H1 (cell line): ENCODE measurements at regions not wholly inside any gene's neighbourhood (a gene's known extent, or its start where the extent isn't known, plus 50 kb on each side); places are given as distances from the start of the nearest gene placed in this dataset.

ENCODE experiments used
- CTCF ChIA-PET: fragments of 300-600 bp; sonication (Branson Sonifier 250); formaldehyde crosslinking; loops from one replicate; lab custom pipeline; 2021; ENCODE audit not compliant: partially characterized antibody; lab: Charles Lee
- POLR2A ChIA-PET: fragments of 300-600 bp; sonication (Branson Sonifier 250); formaldehyde crosslinking; loops from one replicate; lab custom pipeline; 2021; ENCODE audit warnings: inconsistent platforms; ENCODE audit not compliant: partially characterized antibody; lab: Charles Lee
- DNase-seq, 2 experiments: peaks; one replicate each; pipeline versions ENCODE4 v3.0.0 to v3.0.0-alpha.2; 2010 to 2022; ENCODE audit warnings: low spot score in 2 of 2, low read depth in 1 of 2, mixed read lengths in 1 of 2
- FAIRE-seq: peaks from 2 replicates; lab custom pipeline; 2011; peaks lifted over from hg19 to GRCh38; lab: Jason Lieb, UNC
- H2AFZ ChIP-seq: 2 replicates; pipeline ENCODE4 v1.8.1; 2012; ENCODE audit warnings: low read length, inconsistent platforms
- H2AK5ac ChIP-seq: 2 replicates; pipeline ENCODE4 v1.6.1; 2013; ENCODE audit warnings: low read depth, low read length
- H2BK120ac ChIP-seq: replicated peaks from 2 replicates; pipeline ENCODE3; 2013; ENCODE audit warnings: low read depth, low read length, inconsistent platforms
- H2BK12ac ChIP-seq: 2 replicates; pipeline ENCODE4 v1.6.1; 2013; ENCODE audit warnings: low read depth, low read length
- H2BK15ac ChIP-seq: 2 replicates; pipeline ENCODE4 v1.6.1; 2013; ENCODE audit warnings: low read length
- H2BK20ac ChIP-seq: 2 replicates; pipeline ENCODE4 v1.6.1; 2013; ENCODE audit warnings: low read length
- H2BK5ac ChIP-seq: 2 replicates; pipeline ENCODE4 v1.6.1; 2013; ENCODE audit warnings: low read depth, low read length
- H3K14ac ChIP-seq: 2 replicates; pipeline ENCODE4 v1.6.1; 2013; ENCODE audit warnings: inconsistent platforms; ENCODE audit not compliant: insufficient read length
- H3K18ac ChIP-seq: 2 replicates; pipeline ENCODE4 v1.6.1; 2013; ENCODE audit warnings: low read length; ENCODE audit errors: extremely low read depth
- H3K23ac ChIP-seq: 2 replicates; pipeline ENCODE4 v1.6.1; 2013; ENCODE audit warnings: inconsistent platforms; ENCODE audit not compliant: insufficient read length
- H3K23me2 ChIP-seq: 2 replicates; pipeline ENCODE4 v1.6.1; 2013; ENCODE audit warnings: low read depth, low read length
- H3K27ac ChIP-seq: 2 replicates; pipeline ENCODE4 v1.6.1; 2011; ENCODE audit warnings: low read depth, low read length, inconsistent platforms
- H3K27me3 ChIP-seq, 4 experiments: replicated peaks in 1 of 4; 1 replicate in 1 of 4; 2 replicates in 3 of 4; pipeline versions ENCODE4 v1.6.1 to v1.8.1; 2011 to 2013; ENCODE audit warnings: low read length in 3 of 4, mild to moderate bottlenecking in 3 of 4, inconsistent platforms in 2 of 4, mixed read lengths in 2 of 4, moderate library complexity in 1 of 4; ENCODE audit not compliant: control insufficient read depth in 3 of 4, insufficient read depth in 3 of 4; ENCODE audit errors: extremely low read depth in 1 of 4
- H3K36me3 ChIP-seq, 4 experiments: 2 replicates each; pipeline versions ENCODE4 v1.6.1 to v1.8.1; 2011 to 2013; ENCODE audit warnings: mild to moderate bottlenecking in 4 of 4, low read length in 3 of 4, moderate library complexity in 2 of 4, control low read depth in 1 of 4, inconsistent platforms in 1 of 4; ENCODE audit not compliant: insufficient read depth in 4 of 4, control insufficient read depth in 2 of 4
- H3K4ac ChIP-seq: replicated peaks from 2 replicates; pipeline ENCODE3; 2013; ENCODE audit warnings: low read length, low read depth, mixed read lengths, inconsistent platforms; ENCODE audit not compliant: insufficient read length
- H3K4me1 ChIP-seq, 4 experiments: replicated peaks in 1 of 4; 1 replicate in 1 of 4; 2 replicates in 3 of 4; pipeline versions ENCODE4 v1.6.1 to v1.8.1; 2011 to 2013; ENCODE audit warnings: low read length in 3 of 4, inconsistent platforms in 2 of 4, mixed read lengths in 1 of 4; ENCODE audit not compliant: insufficient read depth in 4 of 4, control insufficient read depth in 3 of 4
- H3K4me2 ChIP-seq, 2 experiments: 2 replicates each; pipeline versions ENCODE4 v1.6.1 to v1.8.1; 2011 to 2013; ENCODE audit warnings: low read depth in 2 of 2, low read length in 2 of 2, control low read depth in 1 of 2, inconsistent platforms in 1 of 2, mild to moderate bottlenecking in 1 of 2; ENCODE audit not compliant: insufficient read depth in 1 of 2
- H3K4me3 ChIP-seq, 4 experiments: fragments of 200-600, 300-600 bp in 1 of 4; sonication (generic), shearing (Covaris generic), sonication (Bioruptor Twin) in 1 of 4; 2 replicates each; pipeline versions ENCODE4 v1.5.1 to v1.8.1; 2011 to 2016; ENCODE audit warnings: low read length in 4 of 4, low read depth in 3 of 4, control low read depth in 2 of 4, inconsistent platforms in 2 of 4, mild to moderate bottlenecking in 2 of 4, mixed read lengths in 1 of 4, moderate library complexity in 1 of 4; ENCODE audit not compliant: insufficient read depth in 2 of 4; ENCODE audit errors: extremely low read depth in 1 of 4
- H3K56ac ChIP-seq: replicated peaks from 2 replicates; pipeline ENCODE3; 2013; ENCODE audit warnings: low read depth, mild to moderate bottlenecking, mixed read lengths, low read length, inconsistent platforms; ENCODE audit not compliant: insufficient read length
- H3K79me1 ChIP-seq: 2 replicates; pipeline ENCODE4 v1.6.1; 2013; ENCODE audit warnings: low read depth, low read length, control low read depth
- H3K79me2 ChIP-seq, 2 experiments: 2 replicates each; pipeline versions ENCODE4 v1.6.1 to v1.8.1; 2012 to 2013; ENCODE audit warnings: low read length in 2 of 2, mild to moderate bottlenecking in 2 of 2, inconsistent platforms in 1 of 2; ENCODE audit not compliant: insufficient read depth in 2 of 2, control insufficient read depth in 1 of 2
- H3K9ac ChIP-seq, 4 experiments: replicated peaks in 1 of 4; 1 replicate in 1 of 4; 2 replicates in 3 of 4; pipeline versions ENCODE4 v1.6.1 to v1.8.1; 2011 to 2013; ENCODE audit warnings: low read depth in 3 of 4, low read length in 3 of 4, control low read depth in 2 of 4, mild to moderate bottlenecking in 2 of 4, moderate library complexity in 2 of 4, inconsistent platforms in 1 of 4; ENCODE audit errors: extremely low read depth in 1 of 4
- H3K9me3 ChIP-seq, 2 experiments: 2 replicates each; pipeline versions ENCODE4 v1.6.1 to v1.8.1; 2012 to 2013; ENCODE audit warnings: mild to moderate bottlenecking in 2 of 2, moderate library complexity in 2 of 2, control low read depth in 1 of 2, inconsistent platforms in 1 of 2, low read depth in 1 of 2, low read length in 1 of 2, mixed read lengths in 1 of 2; ENCODE audit not compliant: insufficient read depth in 2 of 2
- H4K20me1 ChIP-seq, 2 experiments: replicated peaks in 1 of 2; 2 replicates each; pipeline versions ENCODE3 to v1.8.1; 2011 to 2013; ENCODE audit warnings: inconsistent platforms in 2 of 2, low read length in 2 of 2, mild to moderate bottlenecking in 1 of 2; ENCODE audit not compliant: insufficient read depth in 2 of 2, control insufficient read depth in 1 of 2
- H4K5ac ChIP-seq: 2 replicates; pipeline ENCODE4 v1.6.1; 2013; ENCODE audit warnings: low read length, low read depth, mixed read lengths, inconsistent platforms; ENCODE audit not compliant: insufficient read length
- H4K8ac ChIP-seq: 2 replicates; pipeline ENCODE4 v1.8.0; 2013; ENCODE audit warnings: mild to moderate bottlenecking, moderate library complexity, low read length, inconsistent platforms; ENCODE audit not compliant: insufficient read depth; ENCODE audit errors: extremely low read depth
- H4K91ac ChIP-seq: replicated peaks from 2 replicates; pipeline ENCODE3; 2013; ENCODE audit warnings: low read length, mixed read lengths, inconsistent platforms; ENCODE audit not compliant: insufficient read length
- BRCA1 ChIP-seq: IDR thresholded peaks from 2 replicates; pipeline ENCODE4 v1.6.1; 2012; ENCODE audit warnings: low read depth, low read length, improper control_type of control experiment
- CHD1 ChIP-seq: IDR thresholded peaks from 2 replicates; pipeline ENCODE4 v1.6.1; 2012; ENCODE audit warnings: low read depth, low read length, improper control_type of control experiment
- GABPA ChIP-seq: IDR thresholded peaks from 2 replicates; pipeline ENCODE4 v1.6.1; 2011; ENCODE audit warnings: mild to moderate bottlenecking, low read length, moderate library complexity, borderline replicate concordance; ENCODE audit not compliant: insufficient read depth
- GTF2F1 ChIP-seq: IDR thresholded peaks from 2 replicates; pipeline ENCODE4 v1.6.1; 2012; ENCODE audit warnings: low read depth, low read length, improper control_type of control experiment, borderline replicate concordance
- HDAC2 ChIP-seq, 2 experiments: fragments of 300-600 bp in 1 of 2; sonication (generic) in 1 of 2; IDR thresholded peaks; 2 replicates each; pipeline ENCODE4 v1.6.1; 2011 to 2012; ENCODE audit warnings: low read depth in 2 of 2, low read length in 2 of 2, mild to moderate bottlenecking in 2 of 2, moderate library complexity in 2 of 2, borderline replicate concordance in 1 of 2, inconsistent platforms in 1 of 2
- JUN ChIP-seq: IDR thresholded peaks from 2 replicates; pipeline ENCODE4 v1.6.1; 2011; ENCODE audit warnings: low read depth, mild to moderate bottlenecking, improper control_type of control experiment, low read length
- KDM1A ChIP-seq: fragments of 200-600, 300-600 bp; sonication (generic); IDR thresholded peaks from 2 replicates; pipeline ENCODE4 v1.7.1; 2016; ENCODE audit warnings: mild to moderate bottlenecking, low read length, borderline replicate concordance
- RBBP5 ChIP-seq: IDR thresholded peaks from 2 replicates; pipeline ENCODE4 v1.7.1; 2012; ENCODE audit warnings: low read depth, mild to moderate bottlenecking, inconsistent platforms, low read length, moderate library complexity, borderline replicate concordance
- RFX5 ChIP-seq: IDR thresholded peaks from 2 replicates; pipeline ENCODE4 v1.6.1; 2011; ENCODE audit warnings: low read depth, low read length, improper control_type of control experiment, borderline replicate concordance
- RNF2 ChIP-seq: fragments of 200-900, 300-1000 bp; sonication (generic); IDR thresholded peaks from 2 replicates; pipeline ENCODE4 v1.7.1; 2016; ENCODE audit warnings: borderline replicate concordance, low read depth, mild to moderate bottlenecking, antibody characterized with exemption, low read length; ENCODE audit not compliant: poor library complexity, severe bottlenecking; ENCODE audit errors: missing control alignments
- RXRA ChIP-seq: IDR thresholded peaks from 2 replicates; pipeline ENCODE4 v1.6.1; 2011; ENCODE audit warnings: low read depth, mild to moderate bottlenecking, low read length, moderate library complexity; ENCODE audit not compliant: insufficient read depth
- SIX5 ChIP-seq: IDR thresholded peaks from 2 replicates; pipeline ENCODE4 v1.6.1; 2011; ENCODE audit warnings: mild to moderate bottlenecking, low read depth, low read length
- WGBS, 2 experiments: shearing (Covaris generic) in 1 of 2; methylation state at CpG; one replicate each; pipeline versions ENCODE4 v1.1.6 to v1.1.7; 2013 to 2015; ENCODE audit warnings: low lambda C conversion rate in 2 of 2, mixed read lengths in 2 of 2, inconsistent platforms in 1 of 2, low coverage in 1 of 2, missing lambda C conversion rate in 1 of 2; ENCODE audit not compliant: insufficient replicate concordance in 2 of 2, insufficient coverage in 1 of 2, insufficient read length in 1 of 2; ENCODE audit errors: extremely low coverage in 1 of 2, missing lambda C conversion rate in 1 of 2; 5-methylcytosine and 5-hydroxymethylcytosine counted together
- TF ChIP-seq, protein P1 (sequence below): IDR thresholded peaks from 2 replicates; pipeline ENCODE4 v1.6.1; 2012; ENCODE audit warnings: inconsistent platforms
- TF ChIP-seq, protein P2 (sequence below): IDR thresholded peaks from 2 replicates; pipeline ENCODE4 v1.6.1; 2011; ENCODE audit warnings: low read depth, mild to moderate bottlenecking, low read length; ENCODE audit not compliant: insufficient read depth

DNA sequence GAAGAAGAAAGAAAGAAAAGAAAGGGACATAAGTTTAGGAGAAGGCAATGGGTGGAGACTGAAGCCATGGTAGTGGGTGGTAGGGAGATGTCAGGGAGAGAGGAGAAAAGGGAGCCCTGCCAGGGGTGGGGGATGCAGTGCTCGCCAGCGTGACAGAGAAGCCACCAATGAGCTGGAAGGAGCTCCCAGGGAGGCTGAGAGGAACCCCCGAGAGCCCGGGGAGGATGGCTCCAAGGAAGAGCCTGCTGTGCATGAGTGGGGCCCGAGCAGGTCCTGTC is 141.2 kb upstream of the SHH start:
- Histone ChIP-seq H3K4ac (no peak overlapping the region), H3K18ac (no peak overlapping the region), H2BK5ac (no peak overlapping the region), H3K56ac (no peak overlapping the region), H2AFZ (no peak overlapping the region), H3K14ac (no peak overlapping the region), H2BK15ac (no peak overlapping the region), H3K36me3 (no peaks in the 10 kb centered on the region), H4K91ac (no peak overlapping the region), H4K5ac (no peak overlapping the region), H3K9me3 (peaks cover 0 to 3% of the 10 kb centered on the region in 2 experiments; a peak in 1 of 4 replicates), H3K4me3 (no peak overlapping the region), H3K4me1 (no peaks in the 10 kb centered on the region), H3K79me1 (no peaks in the 10 kb centered on the region), H4K8ac (no peak overlapping the region), H4K20me1 (no peaks in the 10 kb centered on the region), H3K23ac (no peak overlapping the region), H3K27me3 (no peaks in the 10 kb centered on the region), H2BK20ac (no peak overlapping the region), H3K79me2 (no peaks in the 10 kb centered on the region), H3K9ac (no peak overlapping the region), H3K27ac (no peak overlapping the region), H3K4me2 (no peak overlapping the region), H3K23me2 (no peaks in the 10 kb centered on the region), H2BK12ac (no peak overlapping the region), H2AK5ac (no peak overlapping the region), H2BK120ac (no peak overlapping the region)
- ChIA-PET POLR2A (interaction anchor here (0.7 kb wide), 1 partner anchor 351 kb away, joined by 3 read pairs; no protein-coding TSS in a partner anchor), CTCF (interaction anchor here (0.6 to 0.9 kb wide), 2 partner anchors 9 to 46 kb away, joined by 3 read pairs; no protein-coding TSS in a partner anchor)
- no peak for FAIRE-seq
- WGBS, 2 experiments = 87% methylated on average over 4 of the region's 5 CpGs; no CpG with 5 or more reads in 1 of the 2 experiments
- no peak for DNase-seq
- TF ChIP-seq GTF2F1 (no peak), SIX5 (no peak), RBBP5 (no peak), BRCA1 (no peak), RNF2 (no peak), HDAC2 (IDR thresholded peaks at IDR 0.05; ENCODE audit: borderline replicate concordance in 1 of 2, low read depth in 2 of 2, low read length in 2 of 2) (no peak), CHD1 (no peak), JUN (no peak), GABPA (no peak), RXRA (no peak), KDM1A (no peak), RFX5 (no peak)
- TF ChIP-seq, protein P1, sequence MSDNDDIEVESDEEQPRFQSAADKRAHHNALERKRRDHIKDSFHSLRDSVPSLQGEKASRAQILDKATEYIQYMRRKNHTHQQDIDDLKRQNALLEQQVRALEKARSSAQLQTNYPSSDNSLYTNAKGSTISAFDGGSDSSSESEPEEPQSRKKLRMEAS = no peak
- TF ChIP-seq, protein P2, sequence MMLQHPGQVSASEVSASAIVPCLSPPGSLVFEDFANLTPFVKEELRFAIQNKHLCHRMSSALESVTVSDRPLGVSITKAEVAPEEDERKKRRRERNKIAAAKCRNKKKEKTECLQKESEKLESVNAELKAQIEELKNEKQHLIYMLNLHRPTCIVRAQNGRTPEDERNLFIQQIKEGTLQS = no peak
